Testis (tissue), 2 donors: ENCODE measurements at regions not wholly inside any gene's neighbourhood (a gene's known extent, or its start where the extent isn't known, plus 50 kb on each side); places are given as distances from the start of the nearest gene placed in this dataset.

Experiments used
- DNase-seq: peaks from one replicate; pipeline ENCODE4 v3.0.0-alpha.2; 2019
- H3K27ac ChIP-seq, 2 donors: fragments of 200-600 bp; sonication (generic); one replicate each; pipeline ENCODE4 v1.5.1; 2019
- H3K27me3 ChIP-seq: fragments of 200-600 bp; sonication (generic); one replicate; pipeline ENCODE4 v1.5.1; 2019
- H3K36me3 ChIP-seq: fragments of 200-600 bp; sonication (generic); one replicate; pipeline ENCODE4 v1.5.1; 2017; ENCODE audit warnings: low read depth; ENCODE audit errors: missing control alignments
- H3K4me1 ChIP-seq: fragments of 200-600 bp; sonication (generic); one replicate; pipeline ENCODE4 v1.5.1; 2019
- H3K4me3 ChIP-seq, 2 donors: fragments of 200-600 bp; sonication (generic); one replicate each; pipeline ENCODE4 v1.5.1; 2017 to 2019
- H3K9me3 ChIP-seq: fragments of 200-600 bp; sonication (generic); one replicate; pipeline ENCODE4 v1.5.1; 2017
- POLR2A ChIP-seq: fragments of 450-650 bp; IDR thresholded peaks from one replicate; pipeline ENCODE4 v1.6.1; 2017; ENCODE audit warnings: antibody characterized with exemption, mild to moderate bottlenecking, moderate library complexity
- whole genome bisulfite sequencing, 2 donors: methylation state at CpG; one replicate each; pipeline ENCODE4 v1.1.5; 2018; 5-methylcytosine and 5-hydroxymethylcytosine counted together
- intact Hi-C: fragments of 100-400 bp; cut with DNase I; formaldehyde crosslinking; loops from one replicate; pipeline ENCODE4 v1.15.1; 2023; ENCODE audit warnings: low total_unique reads
- TF ChIP-seq, protein P1 (sequence below), 3 experiments: fragments of 450-650 bp in 2 of 3; fragments of 200-600 bp in 1 of 3; sonication (generic) in 1 of 3; IDR thresholded peaks; one replicate each; pipeline ENCODE4 v1.5.1; 2016 to 2019; ENCODE audit warnings: antibody characterized with exemption in 3 of 3, mild to moderate bottlenecking in 2 of 3, moderate library complexity in 1 of 3

DNA sequence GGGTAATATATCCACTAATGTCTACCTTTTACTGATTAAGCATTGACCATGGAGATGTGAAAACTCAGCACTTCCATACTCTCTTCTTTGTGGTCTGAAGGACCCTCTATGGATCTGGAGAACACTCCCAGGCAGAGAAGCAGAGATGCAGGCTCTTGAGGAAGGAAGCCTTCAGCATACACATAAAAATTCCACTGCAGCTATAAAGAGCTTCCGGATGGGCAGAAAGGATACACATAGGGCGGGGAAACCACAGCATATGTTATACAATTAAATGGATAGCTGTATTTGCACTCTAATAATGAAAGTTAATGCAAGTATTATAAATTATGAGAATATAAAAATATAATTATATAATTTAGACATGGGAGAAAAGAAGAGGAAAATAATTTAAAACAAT lies 1258.2 kb upstream of the ALCAM start:
- intact Hi-C loops = no loop called here
- Histone ChIP-seq H3K36me3 (no peaks in the 10 kb centered on the region), H3K27ac (no peak overlapping the region), H3K4me1 (no peaks in the 10 kb centered on the region), H3K4me3 (no peak overlapping the region), H3K9me3 (no peaks in the 10 kb centered on the region), H3K27me3 (no peaks in the 10 kb centered on the region)
- no peak for DNase-seq
- TF ChIP-seq, protein P1, sequence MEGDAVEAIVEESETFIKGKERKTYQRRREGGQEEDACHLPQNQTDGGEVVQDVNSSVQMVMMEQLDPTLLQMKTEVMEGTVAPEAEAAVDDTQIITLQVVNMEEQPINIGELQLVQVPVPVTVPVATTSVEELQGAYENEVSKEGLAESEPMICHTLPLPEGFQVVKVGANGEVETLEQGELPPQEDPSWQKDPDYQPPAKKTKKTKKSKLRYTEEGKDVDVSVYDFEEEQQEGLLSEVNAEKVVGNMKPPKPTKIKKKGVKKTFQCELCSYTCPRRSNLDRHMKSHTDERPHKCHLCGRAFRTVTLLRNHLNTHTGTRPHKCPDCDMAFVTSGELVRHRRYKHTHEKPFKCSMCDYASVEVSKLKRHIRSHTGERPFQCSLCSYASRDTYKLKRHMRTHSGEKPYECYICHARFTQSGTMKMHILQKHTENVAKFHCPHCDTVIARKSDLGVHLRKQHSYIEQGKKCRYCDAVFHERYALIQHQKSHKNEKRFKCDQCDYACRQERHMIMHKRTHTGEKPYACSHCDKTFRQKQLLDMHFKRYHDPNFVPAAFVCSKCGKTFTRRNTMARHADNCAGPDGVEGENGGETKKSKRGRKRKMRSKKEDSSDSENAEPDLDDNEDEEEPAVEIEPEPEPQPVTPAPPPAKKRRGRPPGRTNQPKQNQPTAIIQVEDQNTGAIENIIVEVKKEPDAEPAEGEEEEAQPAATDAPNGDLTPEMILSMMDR (IDR thresholded peaks at IDR 0.05) = no peak
- TF ChIP-seq POLR2A = no peak
- WGBS, 2 donors = 80 to 89% methylated on average over 2 of the region's 2 CpGs

- Histone ChIP-seq H3K27ac (no peak overlapping the region), H3K27me3 (no peaks in the 10 kb centered on the region), H3K36me3 (no peaks in the 10 kb centered on the region), H3K4me3 (no peak overlapping the region), H3K4me1 (no peaks in the 10 kb centered on the region), H3K9me3 (no peaks in the 10 kb centered on the region)
- 92 to 100% methylated on average over 2 to 4 of the region's 4 CpGs for WGBS, 2 donors
- no peak for DNase-seq
- no peak for TF ChIP-seq POLR2A
- TF ChIP-seq, protein P1 (IDR thresholded peaks at IDR 0.05) = no peak
- intact Hi-C loops = no loop called here
Measured at GRCh38 chr3:104126463-104126862, 1240.2 kb upstream of the ALCAM start.

- H3K27ac ChIP-seq = no peak overlapping the region
- H3K36me3 ChIP-seq = no peaks in the 10 kb centered on the region
- no peak overlapping the region for H3K4me3 ChIP-seq
- no peaks in the 10 kb centered on the region for H3K9me3 ChIP-seq
- H3K4me1 ChIP-seq = no peaks in the 10 kb centered on the region
- TF ChIP-seq, protein P1 (IDR thresholded peaks at IDR 0.05) = no peak
- no peak for TF ChIP-seq POLR2A
- WGBS, 2 donors = 88 to 91% methylated on average over 7 of the region's 7 CpGs
- intact Hi-C loops = no loop called here
- DNase-seq = no peak
- H3K27me3 ChIP-seq = no peaks in the 10 kb centered on the region
Measured at GRCh38 chr3:104126864-104127553, 1239.7 kb upstream of the ALCAM start.

DNA sequence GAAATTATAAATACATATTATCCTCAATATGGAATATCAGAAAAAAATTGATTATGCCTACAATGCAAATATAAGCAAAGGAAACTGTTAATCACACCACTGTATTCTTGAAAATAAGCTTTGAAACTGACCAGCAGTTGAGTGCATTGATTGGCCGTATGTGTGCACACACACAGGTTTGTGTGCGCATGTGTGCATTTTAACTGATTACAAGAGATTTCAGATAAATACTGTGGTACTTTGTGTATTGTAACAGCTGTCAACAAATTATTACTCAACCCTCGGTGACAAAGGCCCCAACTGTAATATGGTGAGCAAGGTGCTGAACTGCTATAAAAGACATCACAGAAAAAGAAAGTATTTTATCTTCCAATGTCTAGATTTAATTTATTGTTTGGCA lies 1238.9 kb upstream of the ALCAM start:
- no peak for DNase-seq
- H3K27me3 ChIP-seq = no peaks in the 10 kb centered on the region
- no peak overlapping the region for H3K4me3 ChIP-seq
- WGBS, 2 donors = 88 to 93% methylated on average over 3 of the region's 3 CpGs
- no peak overlapping the region for H3K27ac ChIP-seq
- H3K9me3 ChIP-seq = no peaks in the 10 kb centered on the region
- no peaks in the 10 kb centered on the region for H3K4me1 ChIP-seq
- H3K36me3 ChIP-seq = no peaks in the 10 kb centered on the region
- intact Hi-C loops = no loop called here
- no peak for TF ChIP-seq POLR2A
- TF ChIP-seq, protein P1 (IDR thresholded peaks at IDR 0.05) = no peak
